HG02763 (cell line): ENCODE measurements at regions not wholly inside any gene's neighbourhood (a gene's known extent, or its start where the extent isn't known, plus 50 kb on each side); places are given as distances from the start of the nearest gene placed in this dataset.

Experiments
- ATAC-seq: cut with Tn5 transposase; IDR thresholded peaks from one replicate; pipeline ENCODE4 v1.9.1; 2021; ENCODE audit warnings: mild to moderate bottlenecking, moderate library complexity; ENCODE audit not compliant: unreplicated experiment

GRCh38 chr18:45168866-45169600 is 446.2 kb upstream of the SLC14A2 start:
- no peak for ATAC-seq

DNA sequence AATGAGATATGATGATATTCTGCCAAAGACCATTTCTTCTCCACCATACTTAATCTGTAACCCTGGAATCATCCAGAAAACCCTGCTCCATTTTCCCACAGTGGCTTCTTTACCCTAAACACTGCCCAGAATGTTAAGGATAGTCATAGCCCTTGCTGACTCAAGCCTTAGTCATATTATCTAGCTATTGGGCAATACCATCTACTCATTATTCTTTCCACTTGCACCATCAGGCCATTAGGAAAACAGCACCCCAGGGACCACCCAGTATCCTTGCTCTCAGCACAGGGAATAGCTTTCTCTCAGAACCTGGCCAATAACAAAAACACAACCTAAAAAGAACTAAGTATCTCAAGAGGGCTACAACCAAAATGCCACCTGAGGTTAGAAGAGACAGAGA is 445.7 kb upstream of the SLC14A2 start:
- no peak for ATAC-seq

GRCh38 chr18:45171679-45172191 is 443.5 kb upstream of the SLC14A2 start:
- no peak for ATAC-seq

GRCh38 chr18:45173327-45173726 is 441.9 kb upstream of the SLC14A2 start:
- no peak for ATAC-seq

DNA sequence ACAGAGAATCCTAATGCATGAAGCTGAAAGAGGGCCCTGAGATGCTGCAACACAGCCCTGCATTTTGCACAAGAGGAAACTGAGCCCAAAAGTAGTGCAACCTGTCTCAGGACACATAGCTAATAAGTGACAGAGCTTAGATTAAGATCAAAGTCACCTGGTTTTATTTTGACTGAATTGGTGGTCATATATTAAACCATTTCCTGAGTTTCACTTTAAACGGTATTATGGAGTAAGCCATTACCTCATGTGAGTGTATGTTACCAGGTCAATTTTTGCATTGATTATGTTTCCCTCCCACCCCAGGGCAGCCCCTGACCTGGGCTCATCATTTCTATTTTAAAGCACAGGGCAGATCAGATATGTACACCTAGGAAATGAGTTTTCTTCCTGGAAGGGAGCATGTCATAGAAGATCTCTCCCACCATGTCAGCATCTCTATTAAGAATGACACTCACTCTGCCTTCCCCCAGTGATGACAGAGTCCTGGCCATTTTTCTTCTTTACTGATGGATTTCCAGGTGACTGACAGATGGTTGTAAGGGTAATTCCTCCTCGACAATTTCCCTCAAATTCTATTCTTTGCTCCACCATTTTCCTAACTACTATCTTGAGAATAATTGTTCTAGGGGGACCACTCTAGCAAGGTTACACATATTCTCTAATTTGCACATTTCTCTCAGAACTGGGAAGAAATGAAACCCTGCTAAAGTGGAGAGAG is 441.3 kb upstream of the SLC14A2 start:
- no peak for ATAC-seq

GRCh38 chr18:45174629-45175136 is 440.6 kb upstream of the SLC14A2 start:
- ATAC-seq = no peak

DNA sequence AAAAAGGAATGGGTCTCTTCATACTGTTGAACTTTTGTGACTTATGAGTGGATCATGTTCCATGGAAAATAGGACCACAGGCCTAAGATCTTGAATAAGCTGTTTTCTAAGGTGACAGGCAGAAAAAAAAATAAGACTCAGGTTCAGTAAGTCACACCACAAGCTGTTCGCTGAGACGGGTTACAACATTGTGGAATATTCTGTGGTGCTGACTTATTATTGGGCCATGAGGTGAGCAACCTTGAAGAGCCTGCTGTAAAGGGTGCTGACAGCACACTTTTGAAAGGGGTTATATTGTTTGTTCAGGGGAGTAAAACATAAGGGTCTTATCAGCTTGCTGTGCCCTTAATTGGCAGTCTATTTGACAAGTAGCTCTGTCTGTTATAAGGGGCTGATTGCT is 439.8 kb upstream of the SLC14A2 start:
- no peak for ATAC-seq

DNA sequence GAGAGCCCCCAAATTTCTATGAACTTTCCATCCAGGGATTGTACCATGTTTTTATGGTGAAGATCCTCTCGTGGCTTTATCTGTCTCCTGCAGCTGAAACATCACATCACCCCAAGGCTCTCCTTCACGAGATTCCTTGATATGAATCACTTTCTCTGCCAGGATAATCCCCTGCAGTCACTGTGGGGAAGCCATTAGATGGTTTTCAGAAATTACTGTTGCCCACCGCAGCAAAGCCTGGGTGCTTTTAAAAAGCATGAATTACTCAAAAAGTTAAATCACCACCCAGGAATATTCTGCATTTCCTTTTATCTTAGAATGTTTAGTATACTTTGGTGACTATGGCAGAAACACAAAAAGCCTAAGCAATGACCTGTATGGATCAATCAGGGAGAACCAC is 428.4 kb upstream of the SLC14A2 start:
- no peak for ATAC-seq

DNA sequence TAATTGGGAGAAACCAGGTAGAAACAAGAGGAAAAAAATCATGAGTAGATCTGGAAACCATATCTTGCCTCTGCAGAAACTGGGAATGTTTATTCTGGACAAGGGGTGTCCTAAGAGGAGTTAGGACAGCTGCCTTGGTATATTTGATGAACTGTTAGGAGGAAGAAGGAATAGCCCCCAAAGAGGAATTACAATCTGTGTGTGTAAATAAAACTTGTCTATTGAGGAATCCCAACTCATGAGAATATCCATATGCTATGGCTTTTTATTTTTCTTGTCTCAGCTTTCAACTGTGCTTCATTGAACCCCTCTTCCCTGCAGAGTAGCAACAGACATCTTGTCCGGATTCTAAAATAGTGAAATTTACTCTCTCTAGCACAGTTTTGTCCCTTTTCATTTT is 423.5 kb upstream of the SLC14A2 start:
- ATAC-seq = no peak

GRCh38 chr18:45197526-45197970 is 417.7 kb upstream of the SLC14A2 start:
- peak; percentile 98 for ATAC-seq

DNA sequence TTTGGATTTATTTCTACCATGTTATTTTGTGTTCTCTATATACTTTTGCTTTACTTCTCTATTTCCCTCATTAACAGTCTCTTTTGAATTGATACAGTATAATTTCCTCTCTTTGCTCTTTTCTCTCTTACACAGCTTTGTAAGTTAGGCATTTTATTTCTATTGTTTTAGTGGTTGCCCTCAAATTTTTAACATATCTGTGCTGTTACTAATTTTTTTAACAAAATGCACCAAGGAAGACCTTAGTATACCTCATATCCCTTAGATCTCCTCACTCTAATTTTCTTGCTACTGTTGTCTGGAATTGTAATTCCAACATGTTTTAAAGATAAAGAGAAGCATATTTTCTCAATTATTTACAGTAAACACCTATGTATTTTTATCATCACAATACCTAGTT is 416.8 kb upstream of the SLC14A2 start:
- no peak for ATAC-seq

DNA sequence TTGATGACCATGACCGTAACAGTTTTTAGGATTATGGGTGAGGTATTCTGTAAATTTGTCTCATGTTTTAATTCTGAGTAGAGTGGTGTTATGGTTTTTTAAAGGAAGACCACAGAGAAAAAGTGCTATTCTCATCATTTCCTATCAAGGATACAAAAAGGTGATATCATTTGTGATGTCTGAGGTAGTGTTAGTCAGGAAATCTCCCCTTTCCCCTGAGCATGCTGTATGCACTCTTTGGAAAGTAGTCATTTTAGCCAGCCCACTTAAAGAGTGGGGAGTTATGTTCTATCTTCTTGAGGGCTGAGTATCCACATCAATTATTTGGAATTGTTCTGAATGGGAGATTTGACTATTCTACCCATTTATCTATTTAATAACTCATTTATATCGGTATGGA is 414.2 kb upstream of the SLC14A2 start:
- no peak for ATAC-seq

GRCh38 chr18:45201489-45201888 is 413.8 kb upstream of the SLC14A2 start:
- ATAC-seq = no peak

DNA sequence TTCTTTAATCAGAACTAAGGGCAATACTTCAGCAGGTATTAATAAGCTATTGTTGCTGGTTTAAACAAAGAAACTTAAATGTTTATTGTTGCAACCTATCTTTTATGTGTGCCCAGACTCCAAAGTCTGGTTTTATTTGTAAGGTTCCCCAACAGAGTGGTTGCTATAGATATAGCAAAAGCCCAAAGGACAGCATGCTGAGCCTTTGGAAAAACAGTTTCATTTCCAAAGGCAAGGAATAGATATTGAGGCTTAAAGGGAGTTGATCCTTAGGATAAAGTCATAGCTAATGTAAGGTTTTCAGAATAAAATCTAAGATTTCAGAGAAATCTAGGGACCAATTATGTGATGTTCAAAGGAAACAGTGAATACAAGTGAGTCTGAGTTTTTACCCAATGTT is 413.2 kb upstream of the SLC14A2 start:
- ATAC-seq = no peak

GRCh38 chr18:45203677-45204076 is 411.6 kb upstream of the SLC14A2 start:
- no peak for ATAC-seq

- no peak for ATAC-seq
These were observed 407.9 kb upstream of the SLC14A2 start for GRCh38 chr18:45207328-45207727.

GRCh38 chr18:45208164-45208563 is 407.1 kb upstream of the SLC14A2 start:
- no peak for ATAC-seq

DNA sequence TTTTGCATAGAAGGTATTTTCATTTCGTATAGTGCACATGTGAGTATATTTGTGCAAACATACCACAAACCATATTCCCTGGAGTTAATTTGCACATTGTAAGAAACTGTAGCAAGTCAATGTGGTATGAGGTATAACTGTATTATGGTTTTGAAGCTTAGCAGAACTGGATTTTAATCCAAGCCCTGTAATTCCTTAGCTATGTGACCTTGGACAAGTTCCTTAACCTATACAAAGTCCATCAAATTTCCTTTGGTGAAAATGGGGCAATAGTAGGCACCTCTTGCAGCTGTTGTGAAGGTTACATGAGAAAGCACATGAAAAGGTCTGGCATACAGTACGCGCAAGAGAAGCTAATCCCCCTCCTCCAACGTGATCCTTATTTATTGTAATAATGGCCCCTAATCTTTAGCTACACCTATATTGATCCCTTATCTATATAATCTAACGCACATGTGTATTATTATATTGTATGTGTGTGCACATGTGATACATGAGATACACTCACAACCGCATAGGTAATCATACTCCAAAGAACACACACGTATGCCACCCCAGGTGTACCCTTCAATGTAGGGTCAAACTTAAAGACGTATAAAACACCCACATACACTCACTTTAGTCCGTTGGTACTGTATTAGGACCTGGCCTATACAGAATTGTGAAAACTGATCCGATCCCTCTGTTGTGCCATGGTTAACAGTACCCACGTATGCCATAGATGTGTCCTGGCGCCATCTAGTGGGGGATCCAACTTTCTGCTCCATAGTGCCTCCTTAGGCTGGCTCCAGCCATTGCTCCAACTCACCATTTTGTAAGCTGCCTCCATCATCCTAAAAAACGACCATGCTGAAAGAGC is 402.9 kb upstream of the SLC14A2 start:
- peak; percentile 98 for ATAC-seq

- no peak for ATAC-seq
These were observed 402.3 kb upstream of the SLC14A2 start for GRCh38 chr18:45213040-45213333.

- no peak for ATAC-seq
These were observed 396.8 kb upstream of the SLC14A2 start for GRCh38 chr18:45218436-45218835.

DNA sequence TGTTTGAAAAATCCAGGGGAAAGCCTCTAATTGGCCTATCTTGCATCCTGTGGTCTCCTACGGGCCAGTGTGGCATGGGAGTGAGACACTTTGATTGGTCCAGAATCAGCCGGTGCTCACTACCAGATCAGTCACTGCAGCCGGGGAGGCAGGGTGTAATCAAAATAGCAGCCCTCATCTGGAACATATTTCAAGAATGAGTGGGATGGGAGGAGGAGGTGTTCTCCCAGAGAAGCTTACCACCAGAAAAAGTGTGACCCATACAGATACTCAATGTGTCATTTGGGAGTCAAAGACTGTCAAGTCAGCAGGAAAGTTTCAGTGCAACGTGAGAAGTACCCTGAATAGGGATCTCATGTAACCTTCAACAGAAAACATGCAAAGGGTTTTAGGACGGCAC is 393.9 kb upstream of the SLC14A2 start:
- ATAC-seq = no peak
